ENCODE measurements at regions not wholly inside any gene's neighbourhood (a gene's known extent, or its start where the extent isn't known, plus 50 kb on each side); places are given as distances from the start of the nearest gene placed in this dataset.

GRCh38 chr13:73697166-73697565, 437.0 kb downstream of the KLF12 start:
- DNase-seq = no peak

- DNase-seq = no peak
Observed at GRCh38 chr13:73696713-73697112, 437.5 kb downstream of the KLF12 start.

GRCh38 chr13:73696271-73696670, 437.9 kb downstream of the KLF12 start:
- no peak for DNase-seq

- no peak for DNase-seq
Observed at GRCh38 chr13:73695325-73695724, 438.9 kb downstream of the KLF12 start.

- no peak for DNase-seq
Observed at GRCh38 chr13:73693215-73693614, 441.0 kb downstream of the KLF12 start.

- DNase-seq = no peak
Observed at GRCh38 chr13:73691891-73692290, 442.3 kb downstream of the KLF12 start.

- no peak for DNase-seq
Observed at GRCh38 chr13:73687929-73688328, 446.3 kb downstream of the KLF12 start.

GRCh38 chr13:73687087-73687486, 447.1 kb downstream of the KLF12 start:
- DNase-seq = no peak

GRCh38 chr13:73684750-73685149, 449.5 kb downstream of the KLF12 start:
- no peak for DNase-seq

- no peak for DNase-seq
Observed at GRCh38 chr13:73684286-73684685, 449.9 kb downstream of the KLF12 start.

GRCh38 chr13:73683746-73684145, 450.5 kb downstream of the KLF12 start:
- no peak for DNase-seq

- no peak for DNase-seq
Observed at GRCh38 chr13:73681779-73682178, 452.4 kb downstream of the KLF12 start.

GRCh38 chr13:73681015-73681414, 453.2 kb downstream of the KLF12 start:
- DNase-seq = no peak

GRCh38 chr13:73677048-73677601, 457.1 kb downstream of the KLF12 start:
- DNase-seq = no peak

- DNase-seq = no peak
Observed at GRCh38 chr13:73676550-73677047, 457.6 kb downstream of the KLF12 start.

GRCh38 chr13:73675821-73676220, 458.4 kb downstream of the KLF12 start:
- DNase-seq = no peak

- no peak for DNase-seq
Observed at GRCh38 chr13:73674570-73674969, 459.6 kb downstream of the KLF12 start.

- DNase-seq = no peak
Observed at GRCh38 chr13:73673931-73674330, 460.3 kb downstream of the KLF12 start.

- DNase-seq = no peak
Observed at GRCh38 chr13:73672492-73672891, 461.7 kb downstream of the KLF12 start.

- DNase-seq = no peak
Observed at GRCh38 chr13:73671732-73672131, 462.5 kb downstream of the KLF12 start.

- DNase-seq = no peak
Observed at GRCh38 chr13:73671011-73671410, 463.2 kb downstream of the KLF12 start.

GRCh38 chr13:73667756-73668155, 466.4 kb downstream of the KLF12 start:
- DNase-seq = no peak

GRCh38 chr13:73665261-73665660, 468.9 kb downstream of the KLF12 start:
- DNase-seq = no peak

GRCh38 chr13:73664851-73665250, 469.4 kb downstream of the KLF12 start:
- no peak for DNase-seq

GRCh38 chr13:73662833-73663232, 471.4 kb downstream of the KLF12 start:
- DNase-seq = no peak

All from DMS79 (cell line).